Hippocampal formation (tissue), 2 donors: ENCODE measurements at regions not wholly inside any gene's neighbourhood (a gene's known extent, or its start where the extent isn't known, plus 50 kb on each side); places are given as distances from the start of the nearest gene placed in this dataset.

Experiments used
- DNase-seq, 2 donors: peaks; one replicate each; lab custom pipeline; 2025; lab: John Stamatoyannopoulos, UW

DNA sequence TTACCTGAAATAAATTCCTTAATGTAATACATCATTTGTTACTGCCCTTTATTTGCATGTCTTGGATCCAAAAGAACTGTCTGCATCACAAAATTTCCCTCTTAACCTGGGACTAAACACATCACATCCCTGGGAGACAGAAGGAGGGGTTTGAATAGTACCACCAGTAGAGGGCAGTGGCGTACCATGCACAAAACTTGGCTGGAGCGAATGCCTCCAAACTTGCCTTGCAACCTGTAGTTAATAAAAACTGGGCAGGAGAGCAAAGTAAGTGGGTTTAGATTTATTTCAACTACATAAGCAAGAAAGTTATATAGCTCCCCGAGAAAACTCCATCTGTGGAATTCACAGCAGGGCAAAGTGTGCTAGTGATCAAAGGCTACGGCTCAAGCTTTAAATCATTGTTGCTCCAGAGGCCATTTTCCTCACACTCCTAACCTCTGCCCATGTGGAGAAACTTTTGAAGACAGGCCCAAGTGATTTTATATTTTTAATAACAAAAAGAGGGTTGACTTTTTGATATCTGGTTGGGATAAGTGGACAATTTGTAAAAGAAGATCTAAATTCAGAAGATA, 1176.7 kb upstream of the SEL1L start:
- DNase-seq, result peak; percentile 10 to 42

DNA sequence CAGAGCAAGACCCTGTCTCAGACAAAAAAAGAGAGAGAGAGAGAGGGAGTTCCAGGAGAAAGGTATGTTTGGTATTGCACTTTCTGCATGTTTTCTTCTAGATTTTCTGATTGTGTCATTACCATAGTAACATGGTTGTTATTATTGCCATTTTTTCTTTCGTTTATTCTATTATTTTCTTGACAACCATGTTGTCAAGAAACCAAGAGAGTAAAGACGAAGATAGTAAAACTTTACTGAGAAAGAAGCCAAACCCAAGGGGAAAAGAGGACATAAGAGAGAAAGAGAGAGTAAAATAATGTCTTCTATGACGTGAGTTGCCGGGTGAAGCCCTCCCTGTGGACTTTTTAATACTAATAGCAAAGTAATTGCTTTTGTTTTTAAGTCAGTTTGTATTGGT, 1186.0 kb upstream of the SEL1L start:
- DNase-seq, result no peak

DNA sequence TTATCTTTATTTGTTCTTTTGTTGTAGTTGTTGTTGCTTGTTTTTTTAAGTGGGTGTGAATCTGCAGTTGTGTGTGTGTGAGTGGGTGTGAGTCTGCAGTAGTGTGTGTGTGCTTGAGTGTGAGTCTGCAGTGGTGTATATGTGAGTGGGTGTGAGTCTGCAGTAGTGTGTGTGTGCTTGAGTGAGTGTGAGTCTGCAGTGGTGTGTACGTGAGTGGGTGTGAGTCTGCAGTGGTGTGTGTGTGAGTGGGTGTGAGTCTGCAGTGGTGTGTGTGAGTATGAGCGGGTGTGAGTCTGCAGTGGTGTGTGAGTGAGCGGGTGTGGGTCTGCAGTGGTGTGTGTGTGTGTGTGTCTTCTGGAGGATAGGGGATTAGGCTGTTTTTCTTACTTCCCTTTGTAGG, 1186.8 kb upstream of the SEL1L start:
- no peak for DNase-seq

DNA sequence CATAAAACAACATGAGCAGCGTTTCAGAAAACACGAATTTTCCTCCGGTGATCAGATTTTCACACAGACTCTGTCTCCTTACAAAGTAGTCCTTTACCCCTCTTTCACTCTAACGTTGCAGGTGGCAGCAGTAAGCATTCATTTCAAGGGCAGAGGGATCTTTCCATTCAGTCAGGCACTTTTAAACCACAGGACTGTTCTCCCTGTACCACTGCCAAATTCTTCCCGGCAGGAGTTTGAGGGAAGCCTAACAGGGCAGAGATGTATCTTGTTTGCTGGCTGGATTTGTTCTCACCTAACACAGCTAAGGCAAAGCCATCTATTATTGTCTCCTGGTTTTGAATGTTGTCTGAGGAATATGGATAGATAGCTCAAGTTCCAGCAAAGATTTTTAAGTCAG, 1187.3 kb upstream of the SEL1L start:
- DNase-seq, result no peak

DNA sequence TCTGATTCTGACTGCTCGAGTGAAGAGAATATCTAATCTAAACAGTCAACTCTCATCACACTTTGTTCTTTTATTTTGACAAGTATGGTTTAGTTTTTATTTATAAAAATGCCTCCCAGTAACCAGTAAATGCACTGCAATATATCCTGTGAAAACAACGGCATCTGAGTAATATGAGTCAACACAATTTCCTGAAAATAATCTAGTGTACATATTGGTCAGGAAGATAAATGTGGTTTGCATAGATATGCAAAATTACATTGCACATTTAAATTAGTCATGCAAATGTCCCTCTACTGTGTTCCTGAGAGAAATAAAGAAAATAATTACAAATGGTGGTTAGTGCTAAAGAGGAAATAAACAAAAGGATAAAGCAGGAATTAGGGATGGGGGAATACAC, 1190.7 kb upstream of the SEL1L start:
- no peak for DNase-seq

DNA sequence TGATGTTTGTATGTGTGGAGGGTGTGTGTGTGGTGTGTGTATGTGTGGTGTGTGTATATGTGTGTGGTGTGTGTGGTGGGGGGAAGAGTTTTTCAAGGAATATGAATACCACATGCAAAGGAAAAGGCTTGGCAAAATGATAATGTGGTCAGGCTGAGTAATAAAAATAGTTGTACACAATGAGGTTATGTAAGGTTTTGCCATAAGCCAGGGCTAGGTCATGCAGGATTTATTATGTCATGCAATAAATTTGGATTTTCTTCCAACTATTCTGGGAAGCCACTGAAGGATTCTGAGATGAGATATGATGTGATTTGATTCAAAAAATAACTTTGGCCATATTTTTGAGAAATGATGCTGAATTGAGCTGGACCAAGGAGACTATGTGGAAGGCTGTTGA, 1191.6 kb upstream of the SEL1L start:
- no peak for DNase-seq

DNA sequence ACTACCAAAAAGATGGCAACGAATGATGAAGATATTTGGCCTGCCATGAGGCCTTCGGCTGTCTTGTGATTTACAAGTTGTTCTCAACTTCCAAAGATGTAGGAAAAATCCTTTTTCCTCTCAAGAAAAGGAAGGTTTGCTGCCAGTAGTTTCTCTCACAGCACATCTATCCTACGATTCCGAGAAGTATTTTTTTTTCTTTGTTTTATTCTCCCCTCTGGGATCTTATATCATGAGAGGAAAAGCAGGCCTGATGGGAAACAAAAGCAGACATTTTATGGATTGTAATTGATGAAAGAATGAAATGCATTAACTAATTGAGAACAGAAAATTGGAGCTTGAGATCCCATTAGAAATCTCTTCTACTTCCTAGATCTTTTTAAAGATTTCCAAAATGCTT, 1197.9 kb upstream of the SEL1L start:
- DNase-seq, result no peak

DNA sequence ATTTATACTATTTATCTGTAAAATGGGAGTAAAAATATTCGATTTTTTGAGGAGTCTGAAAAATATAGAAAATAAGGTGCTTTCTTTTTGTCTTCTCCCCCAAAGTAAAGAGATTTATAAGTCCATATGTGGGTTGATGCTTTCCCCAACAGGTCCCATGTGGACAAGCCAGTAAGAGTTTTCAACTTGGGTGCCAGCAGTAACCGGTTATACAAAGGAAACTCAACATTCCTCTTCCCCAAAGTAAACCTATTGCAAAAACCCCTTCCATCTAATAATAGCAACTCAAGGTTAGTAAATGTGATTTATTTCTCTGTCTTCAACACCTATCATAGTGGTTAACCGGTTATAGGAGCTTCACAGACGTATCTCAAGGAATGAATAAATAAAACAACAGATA, 1206.9 kb upstream of the SEL1L start:
- DNase-seq, result no peak

DNA sequence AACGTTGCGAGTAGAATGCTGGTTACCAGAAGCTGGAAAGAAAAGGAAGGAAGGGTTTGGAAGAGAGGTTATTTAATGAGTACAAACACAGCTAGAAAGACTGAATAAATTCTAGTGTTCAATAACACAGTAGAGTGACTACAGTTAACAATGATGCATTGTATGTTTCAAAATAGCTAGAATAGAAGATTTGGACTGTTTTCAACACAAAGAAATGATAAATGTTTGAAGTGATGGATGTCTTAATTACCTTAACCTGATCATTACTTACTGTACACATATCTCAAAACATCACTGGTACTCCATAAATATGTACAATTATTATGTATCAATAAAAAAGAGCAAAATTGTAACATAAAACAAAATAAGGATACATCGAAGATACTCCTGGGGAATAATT, 1221.8 kb upstream of the SEL1L start:
- DNase-seq, result peak in 1 of 2 donors; percentile 48

DNA sequence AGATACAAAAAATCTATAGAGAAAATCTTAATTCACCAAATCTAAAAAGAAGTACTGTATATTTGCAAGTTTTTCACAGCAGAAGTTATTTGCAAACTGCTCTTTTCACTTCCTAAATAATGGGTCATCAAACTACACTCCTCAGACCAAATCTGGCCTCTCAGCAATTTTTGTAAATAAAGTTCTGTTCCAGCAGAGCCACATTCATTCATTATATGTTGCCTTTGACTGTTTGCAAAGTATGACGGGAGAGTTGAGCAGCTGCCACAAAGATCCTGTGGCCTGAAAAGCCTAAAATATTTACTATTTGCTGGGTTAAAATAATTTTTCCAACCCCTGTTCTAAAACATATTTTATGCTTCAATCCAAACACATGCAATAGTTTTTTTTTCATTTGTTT, 1222.3 kb upstream of the SEL1L start:
- DNase-seq, result peak in 1 of 2 donors; percentile 49

DNA sequence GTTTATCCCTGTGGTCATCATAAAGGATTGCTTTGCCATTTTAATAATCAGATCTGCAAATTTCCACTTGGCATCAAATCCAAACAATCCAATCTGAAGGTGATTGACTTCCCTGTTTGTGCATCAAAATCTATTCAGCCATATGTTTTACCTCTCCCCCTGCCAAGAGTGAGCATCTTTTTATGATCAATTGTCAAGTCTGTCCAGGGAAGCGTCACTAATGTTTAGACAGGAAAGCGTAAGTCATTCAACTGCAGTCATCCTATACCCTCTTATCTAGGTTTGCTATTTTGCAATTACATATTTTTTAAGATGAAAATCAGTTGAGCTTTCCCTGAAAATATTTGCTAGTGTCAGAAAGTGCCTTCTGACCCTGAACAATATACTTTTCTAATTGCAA, 1224.1 kb upstream of the SEL1L start:
- no peak for DNase-seq

DNA sequence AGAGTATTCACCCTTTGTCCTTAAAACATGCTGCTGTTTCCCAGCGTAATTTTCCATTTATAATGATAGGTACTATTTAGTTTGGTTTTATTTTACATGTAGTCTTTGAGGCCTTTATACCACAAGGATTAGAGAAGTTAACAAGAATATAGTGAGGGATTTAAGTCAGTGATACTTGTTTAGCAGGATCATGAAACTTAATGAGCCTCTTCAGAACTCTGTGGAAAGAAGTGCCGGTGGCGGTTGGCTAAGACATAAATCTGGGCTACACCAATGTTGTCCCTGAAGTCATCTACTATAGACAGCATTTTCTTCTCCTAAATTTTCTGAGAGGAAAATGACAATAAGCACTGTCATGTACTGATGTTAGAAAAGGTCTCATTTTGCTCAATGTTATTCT, 1226.0 kb upstream of the SEL1L start:
- no peak for DNase-seq

DNA sequence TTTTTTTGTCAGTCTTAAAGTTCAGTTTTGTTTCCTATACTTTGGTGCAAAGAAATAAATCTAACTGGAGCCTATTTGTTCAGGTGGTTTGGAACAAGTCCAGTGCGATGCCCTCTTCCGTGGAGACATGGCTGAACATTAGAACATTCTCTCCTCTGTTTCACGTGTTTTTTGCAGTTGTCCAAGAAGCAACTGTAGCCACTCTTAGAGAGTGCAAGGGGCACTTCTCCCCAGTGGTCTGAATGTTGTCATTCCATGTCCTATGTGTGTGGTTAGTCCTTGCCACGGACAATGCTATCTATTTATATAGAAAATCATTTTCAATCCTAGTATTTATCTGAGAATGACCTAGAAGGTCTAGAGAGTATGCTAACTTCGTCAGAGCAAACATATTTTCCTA, 1232.5 kb upstream of the SEL1L start:
- DNase-seq, result no peak

DNA sequence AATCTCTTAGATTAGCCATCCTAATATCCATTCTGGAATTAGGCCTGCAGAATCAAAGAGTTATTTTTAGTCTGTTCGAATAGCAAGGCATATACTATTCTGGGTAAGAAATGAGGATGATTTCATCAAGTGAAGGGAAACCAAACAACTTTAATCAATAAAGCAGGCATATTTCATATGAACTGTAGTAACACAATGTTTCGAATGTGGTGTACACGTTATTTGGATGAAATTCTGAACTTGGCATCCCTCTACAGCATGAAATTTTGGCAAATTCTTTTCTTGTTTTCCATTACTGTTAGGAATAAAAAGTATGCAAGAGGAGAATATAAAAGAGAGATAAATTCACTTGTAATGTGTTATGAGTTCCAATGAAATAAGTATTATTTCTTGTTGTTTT, 1233.3 kb upstream of the SEL1L start:
- DNase-seq, result no peak

DNA sequence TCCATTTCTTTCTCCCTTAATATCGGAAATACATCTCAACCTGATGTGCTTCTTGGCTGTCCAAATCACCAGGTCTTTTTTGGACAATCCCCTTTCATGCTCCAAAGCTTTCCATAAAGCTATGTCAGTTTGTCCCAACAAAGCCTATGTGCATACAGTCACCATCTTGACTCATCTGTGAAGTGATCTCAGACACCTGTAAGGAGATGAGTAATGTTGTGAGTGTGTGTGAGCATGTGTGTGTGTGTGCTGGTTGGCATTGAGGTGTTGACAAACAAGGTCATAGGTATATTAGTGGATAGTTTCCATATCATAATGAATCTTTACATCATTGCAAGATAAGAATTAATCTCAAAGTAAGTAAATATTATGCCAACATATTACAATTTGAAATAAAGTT, 1243.3 kb upstream of the SEL1L start:
- DNase-seq, result no peak

DNA sequence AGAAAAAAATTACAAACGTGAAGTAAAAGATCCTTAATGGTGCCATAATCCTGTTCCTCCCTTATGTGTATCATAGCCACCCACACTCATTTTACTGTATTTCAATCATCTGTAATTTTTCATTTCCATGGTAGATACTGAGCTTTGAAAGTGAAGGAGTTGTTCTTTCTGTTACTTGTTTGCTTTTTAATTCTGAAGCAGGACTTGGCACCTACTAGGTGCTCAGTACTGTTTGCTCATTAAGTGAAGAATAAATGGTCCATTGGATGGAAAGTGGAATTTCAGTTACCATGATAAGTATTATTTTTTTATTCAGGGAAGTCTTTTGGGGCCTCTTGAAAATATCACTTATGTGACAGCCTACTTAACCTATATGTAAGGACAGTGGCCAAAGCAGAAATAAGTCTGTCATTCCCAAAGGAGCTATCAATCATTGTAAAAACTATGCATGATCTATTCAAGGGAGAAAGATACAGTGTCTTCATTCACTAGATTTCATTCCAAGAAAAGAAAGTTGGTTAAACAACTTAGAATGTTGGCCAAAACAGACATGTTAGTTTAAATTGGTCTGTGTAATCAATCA, 1244.4 kb upstream of the SEL1L start:
- DNase-seq, result no peak

DNA sequence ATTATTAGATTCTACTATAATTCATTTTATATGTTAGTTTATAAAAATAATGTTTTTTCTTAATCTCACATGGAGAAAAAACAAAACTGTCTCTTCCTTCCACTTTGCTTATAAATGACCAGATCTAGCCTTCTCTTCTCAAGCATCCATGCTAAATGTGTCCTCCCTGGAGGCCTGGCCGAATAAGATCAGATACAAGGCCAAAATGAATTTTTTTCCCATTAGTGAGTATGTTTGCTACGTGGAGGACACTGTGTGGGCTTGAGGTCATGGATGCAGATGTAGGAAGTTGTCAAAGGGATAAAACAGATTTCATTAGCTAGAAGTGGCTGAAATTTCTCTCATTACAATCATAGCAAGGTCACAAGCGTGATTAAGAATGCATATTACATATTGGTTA, 1244.9 kb upstream of the SEL1L start:
- DNase-seq, result no peak

DNA sequence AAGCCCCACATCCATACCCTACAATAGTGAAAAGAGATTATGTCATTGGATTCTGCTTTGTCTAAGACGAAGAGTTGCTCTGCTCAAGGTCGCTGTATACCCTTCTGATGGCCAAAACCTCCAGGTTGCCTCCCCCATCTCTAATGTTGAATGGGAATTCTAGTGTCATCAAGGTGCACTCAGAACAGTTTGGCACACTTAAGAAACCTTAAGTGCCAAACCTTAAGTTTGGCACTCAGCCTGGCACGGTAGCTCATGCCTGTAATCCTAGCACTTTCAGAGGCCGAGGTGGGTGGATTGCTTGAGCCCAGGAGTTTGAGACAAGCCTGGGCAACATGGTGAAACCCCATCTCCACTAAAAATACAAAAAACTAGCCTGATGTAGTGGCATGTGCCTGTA, 1245.6 kb upstream of the SEL1L start:
- DNase-seq, result no peak

DNA sequence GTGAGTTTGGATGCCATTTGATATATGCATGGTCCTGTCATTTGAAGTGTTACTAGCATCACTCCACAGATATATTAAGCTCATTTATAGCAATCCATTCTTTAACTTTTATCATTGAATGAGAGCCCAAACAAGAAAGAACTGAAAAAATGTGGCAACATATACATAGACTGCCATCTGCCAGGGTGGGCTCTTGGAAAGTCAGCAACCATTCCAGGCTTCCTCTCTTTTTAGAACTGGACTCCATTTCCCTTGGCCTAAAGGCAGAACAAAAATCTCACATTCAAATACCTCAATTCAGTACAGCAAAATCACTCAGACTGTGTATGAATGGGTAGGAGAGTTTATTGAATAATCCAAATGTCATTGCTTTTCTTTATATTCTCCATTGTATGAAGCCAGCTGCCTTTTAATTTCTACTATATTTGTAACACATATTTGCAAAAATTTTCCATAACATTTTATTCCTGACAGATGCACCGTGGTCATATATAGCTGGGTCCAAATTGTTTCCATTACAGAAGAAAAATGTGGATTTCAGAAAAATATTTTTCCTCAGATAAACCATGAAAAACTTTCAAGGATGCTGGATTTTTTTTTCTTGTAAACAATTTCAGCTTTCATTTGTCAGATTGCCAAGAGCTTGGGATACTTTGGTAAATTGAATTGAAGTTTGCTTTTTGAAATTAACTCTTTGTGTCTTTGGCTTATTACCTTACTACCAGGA, 1252.3 kb upstream of the SEL1L start:
- no peak for DNase-seq

DNA sequence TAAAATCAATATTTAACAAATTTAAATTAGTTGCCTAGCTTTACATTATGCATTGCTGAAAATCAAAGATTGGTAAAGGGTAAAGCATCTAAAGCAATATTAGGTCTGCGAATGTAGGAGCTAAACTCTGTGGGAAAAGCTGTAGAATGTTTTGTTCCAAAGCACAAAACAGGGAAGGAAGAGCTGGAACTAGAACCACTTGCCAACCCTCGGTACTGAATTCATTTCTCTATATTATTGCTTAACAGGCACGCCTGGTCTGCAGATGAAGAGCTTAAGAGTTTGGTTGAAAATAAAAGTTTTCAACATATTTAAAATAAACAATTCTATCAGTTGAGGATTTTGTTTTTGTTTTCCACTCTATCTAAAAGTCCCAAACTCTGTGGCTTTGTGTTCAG, 1252.8 kb upstream of the SEL1L start:
- no peak for DNase-seq

DNA sequence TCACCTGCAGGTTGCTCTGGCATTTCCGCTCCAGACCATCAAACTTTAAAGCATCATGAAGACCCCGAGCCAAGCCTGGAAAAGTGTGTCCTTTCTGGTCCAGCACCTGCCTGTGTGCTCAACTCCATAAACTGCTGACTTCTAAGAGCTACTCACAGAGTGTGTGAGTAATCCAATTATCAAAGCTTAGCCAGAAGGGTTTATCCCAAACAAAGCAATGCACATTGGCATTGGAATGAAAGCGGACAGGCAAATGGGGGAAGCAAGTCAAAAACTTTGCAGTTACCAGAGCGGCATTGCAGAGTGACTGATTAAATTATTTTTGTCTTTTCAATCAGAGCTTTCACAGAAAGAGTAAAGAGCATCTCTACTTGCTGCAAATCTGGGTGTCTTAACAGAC, 1262.4 kb upstream of the SEL1L start:
- DNase-seq, result no peak

DNA sequence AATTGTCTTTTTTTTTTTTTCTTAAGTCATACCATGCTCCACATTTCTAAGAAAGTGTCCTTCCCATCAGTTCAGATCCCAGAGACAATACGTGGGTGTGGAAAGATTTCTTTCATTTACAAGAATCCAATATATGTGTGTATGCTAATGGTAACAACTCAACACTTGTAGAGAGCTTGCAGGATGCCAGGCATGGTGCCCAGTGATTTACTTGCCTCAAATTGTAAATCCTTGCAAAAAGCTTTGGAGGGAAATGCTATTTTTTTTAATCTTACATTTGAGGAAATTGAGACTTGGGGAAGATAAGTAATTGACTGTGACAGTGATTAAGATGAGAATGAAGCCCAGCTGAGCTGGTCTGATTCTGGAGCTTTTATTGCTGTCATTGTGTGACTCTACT, 1264.6 kb upstream of the SEL1L start:
- DNase-seq, result no peak

DNA sequence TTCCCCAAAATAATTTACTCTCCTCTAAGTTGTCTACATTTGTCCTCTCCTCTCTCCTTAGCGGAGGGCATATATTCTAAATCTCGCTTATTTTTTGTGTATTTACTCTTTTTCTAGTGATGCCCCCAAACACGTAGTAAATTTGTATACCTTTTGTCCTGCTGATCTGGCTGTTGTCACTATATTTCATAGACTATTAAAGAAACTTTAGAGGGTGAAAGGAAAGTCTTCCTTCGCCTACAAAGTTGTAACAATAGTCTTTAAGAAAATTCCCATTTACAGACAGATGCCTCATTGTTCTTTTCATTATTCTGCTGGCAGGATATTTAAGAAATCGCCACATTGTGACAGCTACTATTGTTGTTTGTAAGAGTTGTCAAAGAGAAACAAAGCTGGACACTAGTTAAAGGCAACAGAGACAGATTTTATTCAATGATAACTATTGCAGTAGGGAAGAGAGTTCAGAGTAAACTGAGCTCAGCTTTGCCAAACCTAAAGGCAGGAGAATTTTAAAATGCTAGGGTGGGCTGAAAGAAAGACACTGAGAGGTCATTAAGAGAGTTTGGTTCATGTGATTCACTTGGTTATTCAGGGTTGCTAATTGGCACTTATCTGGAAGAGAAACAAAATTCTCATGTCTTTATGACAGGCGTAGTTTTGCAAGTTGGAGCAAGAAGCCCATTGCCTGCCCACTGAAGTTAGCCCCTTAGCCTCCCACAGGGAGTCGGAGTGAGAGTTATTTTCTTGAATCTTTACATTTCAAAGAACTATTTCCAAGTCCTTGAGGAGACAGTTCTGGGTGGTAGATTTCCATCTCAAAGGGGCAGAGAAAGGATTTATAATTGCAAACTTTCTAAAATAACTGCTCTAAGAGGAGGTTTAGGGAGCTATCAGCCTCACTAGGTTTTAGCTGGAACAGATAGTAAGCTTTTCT, 1272.5 kb upstream of the SEL1L start:
- no peak for DNase-seq
